Retinal pigment epithelial cell (primary cell): ENCODE measurements at regions not wholly inside any gene's neighbourhood (a gene's known extent, or its start where the extent isn't known, plus 50 kb on each side); places are given as distances from the start of the nearest gene placed in this dataset.
A peak's percentile ranks its signal among the peaks of the same experiment; 100 is the strongest.

Experiments used
- DNase-seq: peaks from one replicate; pipeline ENCODE4 v3.0.0-alpha.2; 2010; ENCODE audit warnings: low read depth
- H3K4me3 ChIP-seq: 2 replicates; pipeline ENCODE4 v1.5.1; 2011; ENCODE audit warnings: mild to moderate bottlenecking, low read length, control low read depth, moderate library complexity
- TF ChIP-seq, protein P1 (sequence below): conservative IDR thresholded peaks from 2 replicates; pipeline ENCODE4 v1.5.1; 2011; ENCODE audit warnings: low read depth, low read length, control low read depth, inconsistent platforms

DNA sequence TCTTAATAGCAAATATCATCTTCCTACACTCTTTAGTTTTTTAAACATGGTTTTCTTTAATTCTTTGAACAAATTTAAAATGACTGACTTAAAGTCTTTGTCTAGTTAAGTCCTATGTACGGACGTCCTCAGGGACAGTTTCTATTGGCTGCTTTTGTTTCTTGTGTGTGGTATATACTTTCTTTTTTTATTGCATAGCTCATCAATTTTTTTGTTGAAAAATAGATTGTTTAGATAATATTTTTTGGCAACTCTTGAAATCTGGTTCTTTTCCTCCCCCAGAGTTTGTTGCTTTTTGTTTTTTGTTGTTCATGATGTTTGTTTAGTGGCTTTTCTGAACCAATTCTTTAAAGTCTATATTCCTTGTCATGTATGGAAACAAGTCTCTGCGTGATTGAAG, 479.8 kb downstream of the PREX1 start:
- no peak overlapping the region for H3K4me3 ChIP-seq
- no peak for DNase-seq
- TF ChIP-seq, protein P1, sequence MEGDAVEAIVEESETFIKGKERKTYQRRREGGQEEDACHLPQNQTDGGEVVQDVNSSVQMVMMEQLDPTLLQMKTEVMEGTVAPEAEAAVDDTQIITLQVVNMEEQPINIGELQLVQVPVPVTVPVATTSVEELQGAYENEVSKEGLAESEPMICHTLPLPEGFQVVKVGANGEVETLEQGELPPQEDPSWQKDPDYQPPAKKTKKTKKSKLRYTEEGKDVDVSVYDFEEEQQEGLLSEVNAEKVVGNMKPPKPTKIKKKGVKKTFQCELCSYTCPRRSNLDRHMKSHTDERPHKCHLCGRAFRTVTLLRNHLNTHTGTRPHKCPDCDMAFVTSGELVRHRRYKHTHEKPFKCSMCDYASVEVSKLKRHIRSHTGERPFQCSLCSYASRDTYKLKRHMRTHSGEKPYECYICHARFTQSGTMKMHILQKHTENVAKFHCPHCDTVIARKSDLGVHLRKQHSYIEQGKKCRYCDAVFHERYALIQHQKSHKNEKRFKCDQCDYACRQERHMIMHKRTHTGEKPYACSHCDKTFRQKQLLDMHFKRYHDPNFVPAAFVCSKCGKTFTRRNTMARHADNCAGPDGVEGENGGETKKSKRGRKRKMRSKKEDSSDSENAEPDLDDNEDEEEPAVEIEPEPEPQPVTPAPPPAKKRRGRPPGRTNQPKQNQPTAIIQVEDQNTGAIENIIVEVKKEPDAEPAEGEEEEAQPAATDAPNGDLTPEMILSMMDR: no peak

DNA sequence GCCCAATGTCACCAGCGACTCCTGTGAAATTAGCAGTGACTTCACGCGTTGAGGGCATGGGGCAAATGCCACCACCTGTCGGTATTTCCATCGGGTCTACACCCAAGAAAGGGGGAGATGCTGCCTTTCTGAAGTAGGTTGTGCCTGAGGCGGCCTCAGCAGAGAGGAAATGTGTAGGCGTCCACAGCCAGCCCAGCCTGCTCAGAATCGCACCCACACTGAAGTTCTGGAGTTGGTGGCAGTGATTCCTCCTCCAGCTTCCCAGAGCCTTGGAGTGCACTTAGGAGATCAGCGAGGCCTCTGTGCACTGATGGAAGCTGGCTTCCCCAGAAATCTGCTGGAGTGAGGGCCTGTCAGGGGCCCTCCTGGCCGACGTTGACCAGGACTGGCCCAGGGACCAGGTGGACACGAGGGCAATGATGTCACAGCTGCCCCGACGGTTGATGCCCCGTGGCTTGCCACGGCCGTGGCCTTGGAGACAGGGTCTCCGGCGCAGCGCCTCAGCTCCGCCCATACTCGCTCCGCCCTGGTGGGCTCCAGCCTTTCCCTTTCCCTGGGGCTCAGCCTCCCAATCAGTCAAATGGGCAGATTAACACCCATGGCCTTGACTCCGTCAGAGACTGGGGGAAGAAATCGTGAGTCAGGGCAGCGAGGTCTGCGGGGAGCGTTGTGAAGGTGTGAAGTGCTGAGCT, 484.8 kb downstream of the PREX1 start:
- H3K4me3 ChIP-seq: no peak overlapping the region
- TF ChIP-seq, protein P1: no peak
- DNase-seq: no peak

DNA sequence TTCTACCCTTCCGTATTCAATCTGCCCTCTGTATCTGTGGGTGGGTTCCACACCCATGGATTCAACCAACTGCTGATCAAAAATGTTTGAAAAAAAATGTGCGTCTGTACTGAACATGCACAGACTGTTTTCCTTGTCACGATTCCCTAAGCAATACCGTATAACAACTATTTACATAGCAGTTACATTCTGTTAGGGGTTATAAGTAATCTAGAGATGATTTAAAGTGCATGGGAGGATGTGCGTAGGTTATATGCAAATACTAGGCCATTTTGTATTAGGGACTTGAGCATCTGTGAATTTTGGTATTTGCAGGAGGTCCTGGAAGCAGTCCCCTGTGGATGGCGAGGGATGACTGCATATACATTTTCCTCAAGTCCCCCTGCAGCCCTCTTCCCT, 486.9 kb downstream of the PREX1 start:
- H3K4me3 ChIP-seq: no peak overlapping the region
- TF ChIP-seq, protein P1: no peak
- no peak for DNase-seq

DNA sequence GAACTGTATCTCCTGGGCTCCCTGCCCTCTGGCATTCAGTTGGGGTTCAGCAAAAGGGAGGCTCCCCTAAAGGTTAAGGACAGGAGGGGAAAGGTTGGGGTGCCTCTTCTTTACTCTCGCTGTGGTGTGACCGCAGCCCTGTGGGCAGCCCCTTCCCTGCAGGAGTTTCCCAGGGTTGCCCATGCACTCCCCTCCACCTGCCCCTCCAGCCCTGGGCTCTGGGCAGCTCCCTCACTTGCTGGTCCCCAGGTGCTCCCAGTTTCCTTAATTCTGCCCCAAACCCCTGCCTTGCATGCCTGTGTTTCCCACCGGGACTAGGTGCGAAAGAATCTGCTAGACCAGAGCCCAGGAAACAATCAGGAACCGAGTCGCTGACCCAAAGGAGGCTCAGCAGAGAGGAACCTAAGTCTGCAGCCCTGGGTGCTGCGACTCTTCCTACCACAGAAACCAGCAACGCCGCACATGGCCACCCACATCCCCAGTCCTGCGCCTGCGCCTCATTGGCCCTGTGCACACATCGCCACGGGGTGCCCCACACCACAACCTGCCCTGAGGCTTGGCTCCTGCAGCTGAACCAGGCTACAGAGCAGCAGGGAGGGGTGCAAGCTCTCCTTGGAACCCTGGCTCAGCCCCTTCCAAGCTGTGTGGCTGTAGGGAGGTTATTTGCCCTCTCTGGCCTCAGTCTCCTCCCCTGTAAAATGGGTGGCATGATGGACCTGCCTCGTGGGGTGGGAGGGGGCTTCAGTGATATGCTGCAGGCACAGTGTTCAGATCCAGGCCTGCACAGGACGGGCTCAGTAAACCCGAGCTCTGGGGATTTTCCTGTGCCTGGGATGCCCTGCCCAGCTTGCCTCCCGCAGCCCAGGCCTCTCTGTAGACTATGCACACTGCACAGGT, 487.6 kb downstream of the PREX1 start:
- DNase-seq: no peak
- TF ChIP-seq, protein P1: no peak
- H3K4me3 ChIP-seq: no peak overlapping the region

DNA sequence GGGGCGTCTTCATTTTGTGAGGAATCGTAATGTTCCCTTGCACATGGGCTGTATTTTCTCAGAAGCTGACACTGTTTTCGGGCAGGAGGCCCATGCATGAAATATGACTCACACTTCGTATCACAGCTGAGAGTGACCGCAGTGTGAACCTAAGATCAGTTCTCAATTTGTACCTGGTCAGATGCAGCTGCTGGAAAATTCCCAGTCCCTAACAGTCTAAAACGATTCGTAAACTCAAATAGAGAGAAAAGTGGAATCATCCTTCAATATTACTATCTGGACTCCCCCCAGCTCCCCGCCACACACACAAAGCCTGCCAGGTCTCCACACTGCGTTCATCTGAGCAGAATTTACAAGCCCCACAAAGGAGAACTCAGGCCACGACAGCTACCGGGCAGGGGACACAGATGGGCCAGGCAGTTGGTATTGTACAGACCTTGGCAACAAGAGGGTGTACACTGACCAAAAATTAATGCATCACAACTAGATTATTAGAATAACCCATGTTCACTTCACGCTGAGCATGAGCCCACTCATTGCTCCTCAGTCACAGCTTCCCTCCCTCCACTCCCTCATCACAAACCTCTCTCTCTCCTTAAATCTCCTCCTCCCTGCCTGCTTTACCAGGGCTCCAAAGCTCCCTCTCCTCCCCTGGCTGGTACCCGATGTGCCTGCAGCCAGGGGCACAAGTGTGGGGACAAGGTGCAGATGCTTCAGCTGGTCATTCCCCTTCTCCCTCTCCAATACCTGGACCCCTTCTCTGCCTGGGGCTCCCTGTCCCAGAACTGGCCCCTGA, 488.4 kb downstream of the PREX1 start:
- peak; percentile 42 for DNase-seq
- no peak overlapping the region for H3K4me3 ChIP-seq
- TF ChIP-seq, protein P1: no peak

DNA sequence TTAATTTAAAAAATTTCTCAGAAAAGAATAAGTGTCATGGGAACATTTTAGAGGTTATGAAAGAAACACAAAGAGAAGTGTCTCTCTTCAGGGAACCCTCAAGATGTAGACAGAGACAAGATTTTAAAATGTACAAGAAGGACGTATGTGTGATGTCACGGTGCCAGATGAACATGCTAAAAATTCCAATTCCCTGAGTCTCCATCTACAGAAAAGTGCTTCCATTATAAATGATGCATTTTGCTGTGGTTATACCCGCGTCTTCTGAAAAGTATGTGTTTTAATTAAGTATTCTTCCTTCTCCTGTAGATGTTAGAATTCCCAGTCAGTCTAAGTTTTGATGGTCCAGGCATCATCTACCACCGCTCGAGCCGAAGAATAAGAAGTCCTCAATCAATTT, 489.1 kb downstream of the PREX1 start:
- no peak for DNase-seq
- TF ChIP-seq, protein P1: no peak
- H3K4me3 ChIP-seq: no peak overlapping the region
